Fibroblast of the conjunctiva (primary cell): ENCODE measurements at regions not wholly inside any gene's neighbourhood (a gene's known extent, or its start where the extent isn't known, plus 50 kb on each side); places are given as distances from the start of the nearest gene placed in this dataset.
A peak's percentile ranks its signal among the peaks of the same experiment; 100 is the strongest.

Experiments
- DNase-seq: peaks from one replicate; pipeline ENCODE4 v3.0.0-alpha.2; 2010; ENCODE audit warnings: low read depth

GRCh38 chr3:146832857-146833458, 227.8 kb upstream of the PLSCR5 start:
- no peak for DNase-seq

GRCh38 chr3:146831659-146832058, 226.5 kb upstream of the PLSCR5 start:
- DNase-seq, result no peak

GRCh38 chr3:146830231-146830630, 225.1 kb upstream of the PLSCR5 start:
- no peak for DNase-seq

- DNase-seq, result no peak
Measured at GRCh38 chr3:146827836-146828235, 222.7 kb upstream of the PLSCR5 start.

- no peak for DNase-seq
Measured at GRCh38 chr3:146823622-146824021, 218.5 kb upstream of the PLSCR5 start.

- DNase-seq, result no peak
Measured at GRCh38 chr3:146818866-146819265, 213.7 kb upstream of the PLSCR5 start.

- DNase-seq, result no peak
Measured at GRCh38 chr3:146818301-146818700, 213.2 kb upstream of the PLSCR5 start.

- DNase-seq, result peak; percentile 34
Measured at GRCh38 chr3:146817704-146818103, 212.6 kb upstream of the PLSCR5 start.

GRCh38 chr3:146814601-146815315, 209.6 kb upstream of the PLSCR5 start:
- DNase-seq, result peak; percentile 10

- no peak for DNase-seq
Measured at GRCh38 chr3:146813496-146813895, 208.3 kb upstream of the PLSCR5 start.

- DNase-seq, result peak; percentile 68
Measured at GRCh38 chr3:146803745-146804144, 198.6 kb upstream of the PLSCR5 start.

GRCh38 chr3:146801492-146801891, 196.3 kb upstream of the PLSCR5 start:
- DNase-seq, result no peak

- no peak for DNase-seq
Measured at GRCh38 chr3:146800484-146800883, 195.3 kb upstream of the PLSCR5 start.

- no peak for DNase-seq
Measured at GRCh38 chr3:146796078-146796477, 190.9 kb upstream of the PLSCR5 start.

GRCh38 chr3:146783446-146783845, 178.3 kb upstream of the PLSCR5 start:
- DNase-seq, result no peak

GRCh38 chr3:146781606-146782005, 176.5 kb upstream of the PLSCR5 start:
- no peak for DNase-seq

- no peak for DNase-seq
Measured at GRCh38 chr3:146781059-146781458, 175.9 kb upstream of the PLSCR5 start.

GRCh38 chr3:146780251-146780650, 175.1 kb upstream of the PLSCR5 start:
- DNase-seq, result no peak

GRCh38 chr3:146777941-146778340, 172.8 kb upstream of the PLSCR5 start:
- DNase-seq, result no peak

- DNase-seq, result no peak
Measured at GRCh38 chr3:146772211-146772743, 167.1 kb upstream of the PLSCR5 start.

GRCh38 chr3:146770881-146771280, 165.7 kb upstream of the PLSCR5 start:
- DNase-seq, result no peak

- DNase-seq, result no peak
Measured at GRCh38 chr3:146770301-146770700, 165.2 kb upstream of the PLSCR5 start.

- no peak for DNase-seq
Measured at GRCh38 chr3:146757759-146758158, 152.6 kb upstream of the PLSCR5 start.

GRCh38 chr3:146750196-146750595, 145.1 kb upstream of the PLSCR5 start:
- no peak for DNase-seq
